ENCODE measurements at regions not wholly inside any gene's neighbourhood (a gene's known extent, or its start where the extent isn't known, plus 50 kb on each side); places are given as distances from the start of the nearest gene placed in this dataset.
A peak's percentile ranks its signal among the peaks of the same experiment; 100 is the strongest.

DNA sequence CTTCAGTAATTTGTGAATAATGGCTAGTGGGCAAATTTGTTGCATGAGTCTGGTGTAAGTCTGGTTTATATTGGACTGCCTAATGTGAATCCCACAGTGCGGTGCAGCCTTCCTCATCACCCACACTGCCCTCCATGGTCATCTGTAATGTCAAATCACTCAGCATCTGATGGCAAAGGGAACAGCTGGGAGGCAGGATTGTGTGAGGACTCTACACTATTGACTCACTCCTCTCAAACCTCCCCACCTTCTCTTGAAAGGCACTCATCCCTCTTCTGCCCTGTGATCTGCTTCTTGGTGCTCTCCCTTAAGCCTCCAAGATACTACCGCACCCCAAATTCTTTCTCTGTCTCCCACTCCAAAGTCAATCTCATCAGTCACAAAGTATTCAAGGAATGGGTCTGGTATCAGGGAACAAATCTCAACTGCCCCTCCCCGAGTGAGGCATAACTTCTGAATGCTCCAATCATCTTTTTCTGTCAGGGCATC is 146.0 kb upstream of the BEND6 start:
- Histone ChIP-seq H3K9me3 (no peaks in the 10 kb centered on the region), H3K4me1 (peaks cover 16% of the 10 kb centered on the region), H3K27me3 (no peaks in the 10 kb centered on the region), H3K4me3 (ENCODE audit: low read depth, low read length) (no peak overlapping the region), H3K36me3 (no peaks in the 10 kb centered on the region)
- TF ChIP-seq, protein P1, sequence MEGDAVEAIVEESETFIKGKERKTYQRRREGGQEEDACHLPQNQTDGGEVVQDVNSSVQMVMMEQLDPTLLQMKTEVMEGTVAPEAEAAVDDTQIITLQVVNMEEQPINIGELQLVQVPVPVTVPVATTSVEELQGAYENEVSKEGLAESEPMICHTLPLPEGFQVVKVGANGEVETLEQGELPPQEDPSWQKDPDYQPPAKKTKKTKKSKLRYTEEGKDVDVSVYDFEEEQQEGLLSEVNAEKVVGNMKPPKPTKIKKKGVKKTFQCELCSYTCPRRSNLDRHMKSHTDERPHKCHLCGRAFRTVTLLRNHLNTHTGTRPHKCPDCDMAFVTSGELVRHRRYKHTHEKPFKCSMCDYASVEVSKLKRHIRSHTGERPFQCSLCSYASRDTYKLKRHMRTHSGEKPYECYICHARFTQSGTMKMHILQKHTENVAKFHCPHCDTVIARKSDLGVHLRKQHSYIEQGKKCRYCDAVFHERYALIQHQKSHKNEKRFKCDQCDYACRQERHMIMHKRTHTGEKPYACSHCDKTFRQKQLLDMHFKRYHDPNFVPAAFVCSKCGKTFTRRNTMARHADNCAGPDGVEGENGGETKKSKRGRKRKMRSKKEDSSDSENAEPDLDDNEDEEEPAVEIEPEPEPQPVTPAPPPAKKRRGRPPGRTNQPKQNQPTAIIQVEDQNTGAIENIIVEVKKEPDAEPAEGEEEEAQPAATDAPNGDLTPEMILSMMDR (IDR thresholded peaks at IDR 0.05; ENCODE audit: low read depth, low read length), result peak; percentile 11; the same call in 1 of the 2 replicates
- DNase-seq, result peak; percentile 57

DNA sequence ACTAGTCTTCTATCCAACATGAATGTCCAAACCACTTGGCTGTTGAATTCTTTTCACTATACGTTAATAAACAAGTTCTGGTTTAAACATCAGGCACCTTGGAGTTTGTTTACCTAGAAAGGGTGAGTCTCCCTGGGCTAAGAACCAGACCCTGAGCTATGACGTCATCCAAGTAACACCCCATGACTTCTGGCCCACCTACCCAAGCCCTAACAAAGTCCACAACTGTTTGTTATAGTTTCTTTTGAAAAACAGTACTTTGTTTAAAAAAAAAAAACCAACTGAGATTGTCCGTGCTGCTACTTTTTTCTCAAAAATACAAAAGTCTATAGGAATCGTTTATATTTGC is 146.9 kb upstream of the BEND6 start:
- Histone ChIP-seq H3K36me3 (no peaks in the 10 kb centered on the region), H3K4me3 (ENCODE audit: low read depth, low read length) (no peak overlapping the region), H3K4me1 (peaks cover 25% of the 10 kb centered on the region), H3K27me3 (no peaks in the 10 kb centered on the region), H3K9me3 (no peaks in the 10 kb centered on the region)
- TF ChIP-seq, protein P1 (IDR thresholded peaks at IDR 0.05; ENCODE audit: low read depth, low read length), result no peak
- no peak for DNase-seq

DNA sequence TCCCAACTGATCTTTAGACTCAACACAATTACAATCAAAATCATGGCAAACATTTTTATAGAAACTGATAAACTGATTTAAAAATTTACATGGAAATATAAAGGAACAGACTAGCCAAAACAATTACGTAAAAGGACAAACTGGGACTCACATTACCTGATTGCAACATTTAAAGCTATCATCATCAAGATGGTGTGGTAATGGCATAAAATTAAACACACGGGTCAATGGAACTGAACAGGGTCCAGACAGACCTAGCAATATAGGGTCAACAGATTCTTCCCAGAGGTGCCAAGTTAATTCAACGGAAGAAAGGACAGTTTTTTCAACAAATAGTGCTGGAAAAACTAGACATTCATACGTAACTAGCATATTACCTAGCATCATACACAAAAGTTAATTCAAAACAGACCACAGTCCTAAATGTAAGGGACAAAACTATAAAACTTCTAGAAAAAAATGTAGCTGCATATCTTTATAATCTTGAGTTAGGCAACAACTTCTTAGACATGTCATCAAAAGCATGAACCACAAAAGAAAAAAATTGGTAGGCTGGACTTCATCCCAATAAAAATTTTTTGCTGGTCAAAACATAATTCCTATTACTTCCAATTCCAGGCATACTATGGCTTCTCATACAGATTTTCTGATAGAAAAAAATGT is 147.4 kb upstream of the BEND6 start:
- H3K4me1 ChIP-seq, result peaks cover 28% of the 10 kb centered on the region
- no peaks in the 10 kb centered on the region for H3K9me3 ChIP-seq
- no peaks in the 10 kb centered on the region for H3K36me3 ChIP-seq
- TF ChIP-seq, protein P1 (IDR thresholded peaks at IDR 0.05; ENCODE audit: low read depth, low read length), result no peak
- no peaks in the 10 kb centered on the region for H3K27me3 ChIP-seq
- H3K4me3 ChIP-seq (ENCODE audit: low read depth, low read length), result no peak overlapping the region
- DNase-seq, result no peak

DNA sequence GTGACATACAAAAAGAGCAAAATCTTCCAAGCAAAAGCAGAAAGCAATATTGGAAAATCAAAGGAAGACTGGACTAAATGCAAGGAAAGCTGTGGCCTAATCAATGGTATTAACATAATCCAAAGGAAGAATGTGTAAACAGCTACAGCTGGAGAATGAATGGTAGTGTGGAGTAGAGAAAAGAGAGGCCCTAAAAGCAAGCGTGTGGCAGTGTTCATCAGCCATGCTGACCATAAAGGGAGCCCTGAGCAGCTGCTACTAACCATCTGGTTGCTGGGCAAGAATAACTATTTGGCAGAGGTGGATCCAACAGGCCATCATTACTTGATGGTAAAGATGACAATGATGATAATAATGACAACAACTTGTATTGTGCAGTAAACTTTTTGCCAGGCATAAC is 148.5 kb upstream of the BEND6 start:
- no peak for DNase-seq
- H3K4me3 ChIP-seq (ENCODE audit: low read depth, low read length), result no peak overlapping the region
- TF ChIP-seq, protein P1 (IDR thresholded peaks at IDR 0.05; ENCODE audit: low read depth, low read length), result no peak
- H3K36me3 ChIP-seq, result no peaks in the 10 kb centered on the region
- no peaks in the 10 kb centered on the region for H3K9me3 ChIP-seq
- peaks cover 28% of the 10 kb centered on the region for H3K4me1 ChIP-seq
- H3K27me3 ChIP-seq, result no peaks in the 10 kb centered on the region

DNA sequence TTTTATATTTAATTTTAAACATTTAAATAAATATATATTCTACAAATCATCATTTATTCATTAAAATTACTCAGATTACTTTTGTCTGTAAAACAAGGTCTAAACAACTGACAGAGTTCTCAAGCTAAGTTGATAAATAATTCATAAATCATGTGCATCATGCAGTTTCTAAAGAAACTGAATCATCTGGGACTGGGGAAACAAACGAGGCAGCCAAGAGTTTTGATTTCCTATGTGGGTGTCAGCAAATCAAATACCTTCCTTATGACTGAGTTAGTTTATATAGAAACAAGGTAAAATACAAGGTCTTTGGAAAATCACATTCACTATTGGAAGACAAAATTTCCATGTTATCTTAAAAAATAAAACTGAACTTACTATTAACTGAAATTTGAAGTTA is 149.9 kb upstream of the BEND6 start:
- Histone ChIP-seq H3K36me3 (no peaks in the 10 kb centered on the region), H3K9me3 (no peaks in the 10 kb centered on the region), H3K27me3 (no peaks in the 10 kb centered on the region), H3K4me1 (peaks cover 28% of the 10 kb centered on the region), H3K4me3 (ENCODE audit: low read depth, low read length) (no peak overlapping the region)
- TF ChIP-seq, protein P1 (IDR thresholded peaks at IDR 0.05; ENCODE audit: low read depth, low read length), result no peak
- no peak for DNase-seq

DNA sequence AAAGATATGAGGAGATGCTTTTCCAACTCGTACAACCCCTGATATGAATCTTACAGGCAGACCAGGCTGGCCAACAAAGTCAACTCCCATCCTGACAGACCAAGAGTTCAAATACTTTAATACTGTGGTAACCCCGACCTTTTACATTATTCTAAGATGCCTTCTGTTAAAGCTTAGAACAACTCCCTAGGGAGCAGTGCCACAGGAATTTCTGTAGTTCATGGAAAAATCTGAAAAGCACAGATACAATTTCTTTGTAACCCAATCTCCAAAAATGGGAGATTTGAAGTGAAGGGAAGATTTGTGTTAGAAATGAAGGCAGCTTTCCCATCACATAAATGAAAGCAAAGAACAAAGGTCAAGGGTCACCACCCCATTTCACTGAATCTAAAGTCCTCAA is 151.3 kb upstream of the BEND6 start:
- Histone ChIP-seq H3K9me3 (no peaks in the 10 kb centered on the region), H3K4me1 (peaks cover 22% of the 10 kb centered on the region), H3K4me3 (ENCODE audit: low read depth, low read length) (no peak overlapping the region), H3K27me3 (no peaks in the 10 kb centered on the region), H3K36me3 (no peaks in the 10 kb centered on the region)
- TF ChIP-seq, protein P1 (IDR thresholded peaks at IDR 0.05; ENCODE audit: low read depth, low read length), result no peak
- no peak for DNase-seq
